GM21619 (cell line): ENCODE measurements at regions not wholly inside any gene's neighbourhood (a gene's known extent, or its start where the extent isn't known, plus 50 kb on each side); places are given as distances from the start of the nearest gene placed in this dataset.

Source experiments
- ATAC-seq: cut with Tn5 transposase; IDR thresholded peaks from one replicate; pipeline ENCODE4 v1.9.1; 2021; ENCODE audit not compliant: unreplicated experiment

GRCh38 chr12:85352016-85352415, 72.0 kb downstream of the ALX1 start:
- no peak for ATAC-seq

GRCh38 chr12:85356596-85357385, 76.8 kb downstream of the ALX1 start:
- ATAC-seq, result no peak

- no peak for ATAC-seq
Measured at GRCh38 chr12:85357609-85358008, 77.6 kb downstream of the ALX1 start.

- no peak for ATAC-seq
Measured at GRCh38 chr12:85358715-85359114, 78.7 kb downstream of the ALX1 start.

GRCh38 chr12:85363382-85364190, 83.6 kb downstream of the ALX1 start:
- ATAC-seq, result no peak

GRCh38 chr12:85367936-85368335, 87.9 kb downstream of the ALX1 start:
- no peak for ATAC-seq

GRCh38 chr12:85369365-85370154, 89.5 kb downstream of the ALX1 start:
- no peak for ATAC-seq

GRCh38 chr12:85373045-85373444, 93.0 kb downstream of the ALX1 start:
- no peak for ATAC-seq

GRCh38 chr12:85374981-85375380, 95.0 kb downstream of the ALX1 start:
- ATAC-seq, result no peak

- no peak for ATAC-seq
Measured at GRCh38 chr12:85385406-85385805, 105.4 kb downstream of the ALX1 start.

GRCh38 chr12:85390266-85390665, 110.2 kb downstream of the ALX1 start:
- no peak for ATAC-seq

GRCh38 chr12:85392508-85392907, 112.5 kb downstream of the ALX1 start:
- no peak for ATAC-seq

GRCh38 chr12:85393606-85394005, 113.6 kb downstream of the ALX1 start:
- no peak for ATAC-seq

GRCh38 chr12:85394065-85394464, 114.0 kb downstream of the ALX1 start:
- no peak for ATAC-seq

- no peak for ATAC-seq
Measured at GRCh38 chr12:85394809-85395208, 114.8 kb downstream of the ALX1 start.

GRCh38 chr12:85405262-85405661, 125.2 kb downstream of the ALX1 start:
- ATAC-seq, result no peak

- no peak for ATAC-seq
Measured at GRCh38 chr12:85405781-85406522, 125.9 kb downstream of the ALX1 start.

GRCh38 chr12:85413266-85413665, 133.2 kb downstream of the ALX1 start:
- no peak for ATAC-seq

- no peak for ATAC-seq
Measured at GRCh38 chr12:85422762-85423161, 142.7 kb downstream of the ALX1 start.

GRCh38 chr12:85423947-85424346, 143.9 kb downstream of the ALX1 start:
- peak; percentile 51 for ATAC-seq
